NCI-H526 (cell line): ENCODE measurements at regions not wholly inside any gene's neighbourhood (a gene's known extent, or its start where the extent isn't known, plus 50 kb on each side); places are given as distances from the start of the nearest gene placed in this dataset.
"Not testable (repeated sequence)": the region's sequence is repeated elsewhere in the genome, so short reads cannot be mapped to it uniquely, and the experiment has no call there.

ENCODE experiments used
- DNase-seq, 2 experiments: peaks; one replicate each; lab custom pipeline; 2025; lab: John Stamatoyannopoulos, UW

DNA sequence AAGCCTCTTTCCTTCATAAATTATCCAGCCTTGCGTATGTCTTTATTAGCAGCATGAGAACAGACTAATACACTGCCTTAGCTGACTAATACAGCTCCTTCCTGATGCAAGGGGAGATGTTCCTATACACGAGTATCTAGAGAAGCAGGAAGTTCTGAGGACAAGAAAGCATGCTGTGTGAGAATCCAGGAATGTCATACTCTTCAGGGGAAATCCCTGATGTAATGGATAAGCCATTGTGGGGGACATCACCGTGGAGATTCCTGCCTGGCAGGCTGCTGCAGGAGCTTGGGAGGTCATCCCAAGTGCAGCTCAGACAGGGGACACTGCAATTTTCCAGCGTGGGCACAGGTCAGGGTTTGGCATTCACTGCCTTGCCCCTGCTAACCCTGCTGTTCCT is 476.9 kb downstream of the NR2F2 start:
- DNase-seq: no peak

DNA sequence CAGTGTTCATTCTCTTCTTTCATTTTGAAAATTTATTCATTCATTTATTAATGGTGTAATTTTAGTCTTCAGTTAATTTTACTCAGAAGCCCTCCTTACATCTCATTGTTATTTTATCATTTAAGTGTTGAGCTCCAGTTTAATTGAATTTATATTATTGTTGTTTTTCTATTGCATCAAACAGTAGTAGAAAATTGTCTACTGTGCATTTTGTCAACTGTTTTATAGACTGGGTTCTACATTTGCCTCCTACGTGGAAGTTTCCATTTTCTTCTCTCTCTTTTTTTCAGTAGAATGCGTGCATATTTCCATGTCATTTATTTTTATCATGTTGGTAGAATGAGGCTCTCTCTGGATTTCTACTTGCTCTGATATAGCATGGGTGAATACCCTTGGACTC is 487.4 kb downstream of the NR2F2 start:
- no peak for DNase-seq

DNA sequence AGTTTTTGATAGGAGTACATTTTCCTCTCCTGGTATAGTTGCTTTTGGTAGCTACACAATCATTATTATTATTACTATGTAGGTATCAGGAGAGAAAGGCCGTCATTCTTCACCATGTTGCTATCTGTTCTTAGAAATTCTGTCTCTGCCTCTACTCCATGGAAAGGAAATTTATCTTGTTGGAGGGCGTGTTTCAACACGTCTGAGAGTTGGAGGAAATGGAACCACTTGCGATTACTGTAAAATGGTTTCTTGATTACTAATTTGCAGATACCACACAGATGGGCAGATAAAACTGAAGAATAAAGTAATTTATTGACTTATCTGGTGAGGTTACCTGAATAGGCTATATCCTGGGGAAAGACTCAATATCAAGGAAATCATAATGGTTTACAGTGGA is 488.4 kb downstream of the NR2F2 start:
- no peak for DNase-seq

DNA sequence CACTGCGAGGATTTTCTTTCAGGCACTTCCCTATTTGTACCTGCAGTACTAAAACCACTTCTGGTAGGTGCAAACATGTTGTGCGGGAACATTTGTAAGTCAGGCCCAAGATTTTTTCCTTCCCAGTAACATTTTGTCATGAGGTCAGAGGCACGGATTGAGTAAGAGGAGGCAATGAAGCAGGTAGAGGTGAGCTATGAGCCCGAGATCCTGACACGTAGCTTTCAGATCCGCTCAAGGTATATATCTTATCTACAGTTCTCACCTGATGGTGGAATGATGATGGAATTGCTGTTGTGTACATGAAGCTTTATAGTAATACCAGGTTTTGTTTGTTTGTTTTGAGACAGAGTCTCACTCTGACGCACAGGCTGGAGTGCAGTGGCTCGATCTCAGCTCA is 497.5 kb downstream of the NR2F2 start:
- no peak for DNase-seq

DNA sequence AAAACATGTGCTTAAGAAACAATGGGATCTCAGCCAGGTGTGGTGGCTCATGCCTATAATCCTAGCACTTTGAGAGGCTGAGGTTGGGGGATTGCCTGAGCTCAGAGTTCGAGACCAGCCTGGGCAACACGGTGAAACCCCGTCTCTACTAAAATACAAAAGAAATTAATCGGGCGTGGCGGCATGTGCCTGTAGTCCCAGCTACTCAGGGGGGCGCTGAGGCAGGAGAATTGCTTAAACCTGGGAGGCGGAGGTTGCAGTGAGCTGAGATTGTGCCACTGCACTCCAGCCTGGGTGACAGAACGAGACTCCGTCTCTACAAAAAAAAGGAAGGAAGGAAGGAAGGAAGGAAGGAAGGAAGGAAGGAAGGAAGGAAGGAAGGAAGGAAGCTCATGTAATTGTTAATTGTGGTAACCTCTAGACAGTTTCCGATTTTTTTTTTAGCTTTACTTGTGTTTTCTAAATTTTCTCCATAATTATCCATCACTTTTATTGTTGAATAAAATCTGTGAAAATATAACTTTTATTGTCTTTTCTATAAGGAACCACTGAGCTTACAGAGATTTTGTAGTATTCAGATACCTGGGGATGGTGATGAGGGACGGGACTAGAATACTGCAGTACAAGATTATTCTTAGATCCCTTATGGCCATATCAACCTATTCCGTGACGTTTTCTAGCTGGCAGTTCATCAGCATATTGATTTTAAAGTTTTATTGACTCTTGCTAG is 506.9 kb downstream of the NR2F2 start:
- DNase-seq: no peak

DNA sequence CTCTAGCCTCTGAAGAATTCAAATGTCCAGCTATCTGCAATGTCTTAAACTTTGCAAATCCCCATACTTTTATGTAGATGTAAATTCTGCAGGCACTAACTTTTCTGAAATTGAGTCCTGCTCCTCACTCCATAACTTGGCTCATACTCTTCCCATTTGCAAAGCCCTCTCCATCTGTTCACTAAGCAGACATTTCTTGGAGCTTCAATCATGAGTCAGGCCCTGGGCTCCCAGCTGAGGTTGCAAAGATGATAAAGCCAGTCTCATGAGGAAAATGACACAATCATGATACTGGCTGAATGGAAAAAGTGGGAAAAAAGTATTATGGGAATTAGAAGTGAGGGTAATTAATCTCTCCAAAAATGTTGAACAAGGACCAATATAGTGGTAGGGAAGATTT is 507.6 kb downstream of the NR2F2 start:
- DNase-seq: no peak

DNA sequence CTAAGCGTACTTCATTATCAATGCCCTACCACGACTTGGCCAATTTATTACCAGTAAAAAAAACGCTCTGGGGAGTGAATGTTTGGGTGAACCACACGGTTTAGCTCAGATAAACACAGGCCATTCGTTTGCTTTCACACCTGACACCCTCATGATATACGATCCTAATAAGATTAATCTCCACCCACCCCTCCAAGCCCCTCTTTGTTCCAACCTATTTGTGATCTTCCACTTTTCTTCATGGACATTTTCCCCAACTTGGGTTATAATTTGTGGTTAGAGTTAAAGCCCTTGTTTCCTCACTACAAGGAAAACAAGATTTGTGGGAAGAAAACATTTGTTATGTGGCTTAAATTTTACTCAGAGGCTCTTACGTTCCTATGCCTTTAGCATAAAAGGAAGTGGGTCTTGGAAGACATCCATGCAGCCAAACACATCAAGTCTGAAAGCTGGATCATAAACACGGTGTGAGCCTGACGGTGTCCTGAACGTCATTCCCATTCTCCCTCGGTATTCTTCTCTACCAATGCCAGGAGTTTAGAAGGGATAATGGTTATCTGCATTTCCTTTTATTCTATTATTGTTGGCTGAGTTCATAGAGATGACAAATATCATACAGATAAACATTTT is 518.9 kb downstream of the NR2F2 start:
- DNase-seq: no peak

DNA sequence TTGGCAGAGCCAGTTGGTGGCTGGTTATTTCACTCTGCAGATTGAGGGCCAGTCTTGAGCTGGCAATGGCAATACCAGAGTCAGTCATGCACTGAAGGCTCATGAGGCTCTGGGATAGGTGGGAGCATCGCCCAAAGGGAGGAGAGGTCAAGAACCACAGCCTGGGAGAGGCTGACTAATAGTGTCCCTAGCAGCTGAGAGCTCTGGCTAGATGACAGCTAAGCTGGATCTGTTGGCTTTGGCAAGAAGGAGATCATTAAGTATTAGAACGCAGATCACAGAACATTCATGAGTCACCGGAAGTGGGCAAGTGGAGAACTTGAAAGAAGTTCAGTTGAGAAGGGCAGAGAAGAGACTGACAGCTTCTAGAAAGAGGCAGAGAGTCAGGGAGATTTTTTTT is 521.1 kb downstream of the NR2F2 start:
- no peak for DNase-seq

DNA sequence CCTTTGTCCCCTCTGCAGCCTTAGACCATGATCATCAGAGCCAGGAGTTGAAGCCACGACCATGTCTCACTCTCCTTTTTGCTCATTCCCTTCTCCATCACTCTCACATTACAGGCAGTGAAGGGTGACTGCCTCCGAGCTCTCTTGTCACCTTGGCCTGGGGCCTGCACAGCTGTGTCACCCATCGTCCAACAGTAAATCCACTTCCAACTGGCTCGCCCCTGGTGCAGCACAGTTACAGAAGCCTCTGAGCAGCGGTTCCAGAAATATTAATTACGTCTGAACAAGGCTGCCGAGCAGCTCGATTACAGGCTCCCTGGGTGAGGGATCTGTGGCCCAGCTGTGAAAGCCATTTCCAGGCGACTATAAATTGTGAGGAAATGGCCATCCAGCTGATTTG is 528.2 kb downstream of the NR2F2 start:
- DNase-seq: no peak

DNA sequence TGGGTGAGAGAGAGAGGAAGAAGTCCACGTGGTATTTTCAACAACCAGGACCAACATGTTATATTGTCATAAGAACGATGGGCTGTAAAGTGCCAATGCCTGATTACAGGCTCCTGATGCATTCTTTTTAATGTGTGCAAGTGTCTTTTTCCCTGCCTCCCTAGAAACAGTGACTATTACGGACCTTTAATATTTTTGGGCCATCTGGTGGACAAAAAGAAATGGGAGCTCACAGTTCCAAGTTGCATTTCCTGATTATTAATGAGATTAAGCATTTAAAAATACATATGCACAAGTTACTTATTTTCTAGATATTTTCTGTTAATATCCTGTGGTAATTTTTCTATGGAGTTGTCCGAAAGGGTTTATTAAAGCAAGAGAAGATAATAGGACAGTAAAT is 530.2 kb downstream of the NR2F2 start:
- DNase-seq: no peak

DNA sequence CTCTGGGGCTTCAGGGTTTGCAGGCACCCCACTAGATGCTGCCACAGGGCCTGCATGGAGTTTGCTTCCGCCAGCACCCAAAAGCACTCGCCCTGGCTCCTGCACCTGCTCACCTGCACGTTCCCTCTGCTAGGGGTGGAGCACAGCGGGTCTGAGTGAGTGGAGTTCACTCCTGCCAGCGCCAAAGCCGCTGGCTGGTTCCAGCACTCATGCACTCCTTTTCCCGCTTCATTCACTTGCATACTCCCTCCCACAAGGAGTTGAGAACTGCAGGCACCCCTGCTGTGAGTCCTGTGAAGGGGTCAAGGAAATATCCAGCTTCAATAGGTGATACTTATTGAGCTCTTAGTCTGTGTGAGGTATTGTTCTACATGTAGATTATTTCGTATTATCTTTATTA is 537.5 kb downstream of the NR2F2 start:
- DNase-seq: no peak

DNA sequence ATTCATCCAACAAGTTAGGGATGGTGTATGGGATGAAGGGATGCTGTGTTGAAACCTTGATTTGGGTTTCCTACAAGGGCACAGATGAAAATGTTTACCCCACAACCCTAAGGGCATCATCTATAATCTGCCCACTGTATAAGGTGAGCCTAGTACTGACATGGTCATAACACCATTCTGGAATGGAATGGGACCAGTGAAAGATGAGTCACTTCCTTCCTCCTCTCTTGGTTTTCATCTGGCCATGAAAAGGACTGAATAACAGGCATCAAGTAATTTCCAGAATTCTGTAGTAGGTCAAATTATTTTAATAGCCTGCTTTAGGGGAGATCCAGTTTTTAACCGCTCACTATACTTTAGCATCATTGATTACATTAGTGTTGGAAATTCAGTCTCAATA is 538.6 kb downstream of the NR2F2 start:
- DNase-seq: no peak

DNA sequence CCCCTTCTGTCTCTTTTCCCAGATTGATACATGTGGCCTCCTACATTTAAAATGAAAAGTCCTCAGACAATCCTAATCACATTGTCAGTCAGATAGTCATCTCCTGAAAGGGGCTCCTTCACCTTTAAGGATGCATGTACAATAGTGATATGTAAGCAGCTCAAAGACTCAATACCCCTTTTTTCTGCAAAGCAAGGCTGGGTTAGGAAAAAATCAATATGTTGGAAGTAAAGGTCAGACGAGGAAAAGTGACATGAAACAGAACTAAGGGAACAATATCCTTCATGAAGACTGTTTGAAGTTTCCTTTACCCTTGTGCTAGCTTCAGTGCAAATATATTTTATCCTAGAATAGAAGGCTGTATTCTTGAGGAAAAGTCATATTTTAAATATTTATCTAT is 539.3 kb downstream of the NR2F2 start:
- DNase-seq: no peak

DNA sequence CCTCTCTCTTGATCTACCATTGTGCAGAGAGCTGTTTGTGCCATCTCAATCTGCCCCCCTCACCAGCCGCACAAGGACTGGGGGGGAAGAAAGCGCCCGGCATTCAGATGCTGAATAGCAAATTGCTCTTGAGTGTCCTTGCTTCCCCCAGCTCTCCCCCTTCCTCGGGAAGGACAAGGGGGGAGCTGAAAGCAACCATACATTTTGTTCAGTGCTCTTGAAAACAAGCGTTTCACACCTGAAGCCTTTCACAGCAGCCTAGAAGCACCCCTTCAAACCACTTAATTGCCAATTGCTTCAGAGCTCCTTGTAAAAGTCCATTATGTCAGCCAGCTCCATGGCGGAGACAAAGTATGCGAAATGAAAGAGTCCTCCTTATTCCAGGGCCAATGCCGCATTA is 540.1 kb downstream of the NR2F2 start:
- no peak for DNase-seq

DNA sequence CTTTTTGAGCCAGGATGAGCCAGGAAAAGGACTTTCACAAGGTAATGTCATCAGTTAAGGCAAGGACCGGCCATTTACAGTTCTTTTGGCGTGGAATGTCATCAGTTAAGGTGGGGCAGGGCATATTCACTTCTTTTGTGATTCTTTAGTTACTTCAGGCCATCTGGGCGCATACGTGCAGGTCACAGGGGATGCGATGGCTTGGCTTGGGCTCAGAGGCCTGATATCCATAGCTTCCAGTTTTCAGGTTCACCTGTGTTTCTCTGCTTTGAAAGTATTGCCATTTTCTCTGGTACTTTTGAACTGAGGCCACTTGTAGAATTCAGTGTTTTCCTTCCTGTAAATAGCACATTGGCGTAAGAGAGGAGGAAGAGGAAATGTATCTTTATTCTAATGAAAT is 546.9 kb downstream of the NR2F2 start:
- not testable (repeated sequence) for DNase-seq

DNA sequence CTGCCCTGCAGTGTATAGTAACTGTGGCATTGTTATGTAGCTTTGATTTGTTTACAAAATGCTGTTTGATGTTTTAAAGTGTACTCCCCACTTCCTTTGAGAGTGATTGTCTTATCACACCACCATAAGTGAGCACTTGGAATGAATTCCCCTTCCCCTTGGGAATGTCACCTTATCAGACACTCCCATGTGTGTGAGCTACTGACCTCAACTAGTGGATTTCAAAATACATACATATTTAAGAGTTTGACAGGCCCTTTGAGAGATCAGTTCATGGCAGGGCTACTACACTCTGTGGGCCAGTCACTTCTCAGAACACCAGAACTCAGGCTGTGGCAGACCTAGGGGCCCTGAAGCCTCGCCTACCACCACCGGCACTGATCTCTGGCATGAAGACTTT is 547.6 kb downstream of the NR2F2 start:
- DNase-seq: no peak

DNA sequence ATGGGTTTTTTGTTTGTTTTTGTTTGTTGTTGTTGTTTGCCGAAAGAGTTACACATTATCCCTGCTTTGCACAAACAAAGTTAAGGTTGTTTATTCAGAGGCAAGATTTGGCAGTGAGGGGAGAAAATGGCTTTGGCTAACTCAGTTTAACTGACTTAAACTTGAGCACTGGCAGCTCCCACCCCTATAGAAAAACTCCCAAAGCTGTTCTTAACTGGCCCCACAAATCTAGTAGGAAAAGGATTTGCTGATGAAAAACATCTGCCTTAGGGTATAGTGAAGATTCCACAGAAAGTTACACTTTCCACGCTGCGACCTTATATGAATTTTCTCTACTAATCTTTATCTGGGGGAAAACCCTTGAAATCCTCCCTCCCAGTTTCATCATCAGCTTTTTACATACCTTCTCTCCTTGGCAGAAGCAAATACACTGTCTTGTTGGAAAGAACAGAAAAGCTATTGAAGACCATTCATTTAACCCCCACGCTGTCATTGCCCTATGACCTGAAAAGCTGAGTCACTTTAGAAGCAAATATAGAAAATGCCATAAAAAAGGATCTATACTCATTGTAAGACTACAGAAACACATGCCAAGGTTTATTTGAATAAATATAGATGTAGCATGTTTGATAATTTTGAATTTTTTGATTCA is 551.7 kb downstream of the NR2F2 start:
- no peak for DNase-seq

DNA sequence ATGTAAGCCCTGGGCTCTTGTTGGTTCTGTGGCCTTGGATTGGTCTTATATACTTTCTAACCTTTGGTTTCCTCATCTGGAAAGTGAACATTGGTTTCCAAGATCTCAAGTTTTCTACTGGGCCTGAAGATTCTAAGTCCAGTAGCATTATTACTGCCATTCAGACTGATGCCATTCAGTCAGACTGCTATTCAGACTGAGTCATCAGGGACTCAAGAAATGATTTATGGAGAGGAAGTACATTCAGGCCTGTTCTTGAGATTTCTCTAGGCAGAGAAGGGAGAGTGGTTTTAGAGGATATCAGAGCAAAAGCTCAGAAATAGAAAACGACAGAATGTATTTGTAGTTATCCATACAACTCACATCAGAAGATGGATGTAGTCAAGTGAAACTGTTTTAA is 557.2 kb downstream of the NR2F2 start:
- no peak for DNase-seq

DNA sequence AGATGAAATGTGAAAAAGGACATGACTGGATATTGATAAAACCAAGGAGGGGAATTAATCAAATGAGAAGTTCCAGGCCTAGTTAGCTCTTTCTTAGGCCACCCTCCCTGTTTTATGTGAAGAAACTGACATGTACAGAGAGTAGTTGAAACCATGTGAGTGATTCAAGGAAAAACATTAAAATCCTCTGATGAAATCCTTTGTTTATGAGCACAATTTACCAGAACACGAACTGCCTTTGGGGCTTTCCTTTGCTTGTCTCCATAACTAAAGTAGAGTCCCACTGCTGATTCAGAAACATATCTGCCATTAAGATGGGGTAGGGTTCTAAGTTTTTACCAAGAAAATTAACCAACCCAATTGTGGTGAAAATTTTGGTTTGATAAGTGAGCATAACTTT is 558.3 kb downstream of the NR2F2 start:
- no peak for DNase-seq

DNA sequence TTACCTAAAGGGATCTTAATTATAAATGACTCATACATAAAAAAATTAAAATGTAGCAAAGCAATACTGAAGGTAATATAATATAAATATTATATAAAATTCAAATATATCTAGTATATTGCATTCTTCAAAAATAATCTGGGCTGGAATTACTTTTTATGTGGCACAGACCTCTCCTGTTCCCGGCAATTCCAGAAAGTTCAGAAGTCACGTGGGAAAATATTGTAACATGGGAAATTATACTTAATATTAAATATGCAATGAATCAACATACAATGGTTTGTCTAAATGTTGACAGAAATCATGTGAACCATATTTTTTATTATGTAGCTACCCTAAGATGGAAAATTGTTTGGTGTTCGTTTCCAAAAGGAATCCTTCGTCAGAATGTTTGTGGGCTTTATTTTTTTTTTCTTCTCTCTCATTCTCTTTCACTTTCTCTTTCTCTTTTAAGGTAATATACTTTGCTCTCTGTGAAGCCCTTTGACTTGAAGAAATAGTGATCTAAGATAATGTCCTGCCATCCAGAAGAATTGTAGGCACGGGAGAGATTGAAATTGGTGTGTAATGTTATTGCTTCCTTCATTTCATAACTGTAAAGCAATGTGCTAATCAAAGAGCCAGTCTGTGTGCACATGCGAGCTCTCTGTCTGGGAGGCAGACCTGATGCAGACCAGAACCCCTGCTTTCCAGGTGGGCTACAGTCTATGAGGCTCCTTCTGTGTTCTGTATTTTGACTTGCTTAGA is 559.4 kb downstream of the NR2F2 start:
- no peak for DNase-seq

DNA sequence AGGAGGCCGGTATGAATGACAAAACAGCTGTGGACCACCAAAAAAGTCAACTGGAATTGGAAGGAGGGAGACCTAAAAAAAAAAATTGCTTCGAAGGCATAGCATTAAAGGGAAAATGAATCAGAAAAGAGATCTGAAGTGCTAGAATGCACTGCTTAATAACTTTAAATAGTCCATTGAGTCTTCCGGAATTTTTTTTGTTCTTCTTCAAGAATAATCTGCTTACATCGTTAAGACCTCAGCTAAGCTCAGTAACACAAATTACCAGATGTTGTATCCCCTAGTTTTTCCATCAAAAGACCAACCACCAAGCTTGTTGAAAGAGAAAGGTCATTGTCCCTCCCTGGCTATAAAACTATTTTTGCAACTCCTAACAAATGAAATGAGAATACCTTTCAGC is 560.5 kb downstream of the NR2F2 start:
- no peak for DNase-seq

DNA sequence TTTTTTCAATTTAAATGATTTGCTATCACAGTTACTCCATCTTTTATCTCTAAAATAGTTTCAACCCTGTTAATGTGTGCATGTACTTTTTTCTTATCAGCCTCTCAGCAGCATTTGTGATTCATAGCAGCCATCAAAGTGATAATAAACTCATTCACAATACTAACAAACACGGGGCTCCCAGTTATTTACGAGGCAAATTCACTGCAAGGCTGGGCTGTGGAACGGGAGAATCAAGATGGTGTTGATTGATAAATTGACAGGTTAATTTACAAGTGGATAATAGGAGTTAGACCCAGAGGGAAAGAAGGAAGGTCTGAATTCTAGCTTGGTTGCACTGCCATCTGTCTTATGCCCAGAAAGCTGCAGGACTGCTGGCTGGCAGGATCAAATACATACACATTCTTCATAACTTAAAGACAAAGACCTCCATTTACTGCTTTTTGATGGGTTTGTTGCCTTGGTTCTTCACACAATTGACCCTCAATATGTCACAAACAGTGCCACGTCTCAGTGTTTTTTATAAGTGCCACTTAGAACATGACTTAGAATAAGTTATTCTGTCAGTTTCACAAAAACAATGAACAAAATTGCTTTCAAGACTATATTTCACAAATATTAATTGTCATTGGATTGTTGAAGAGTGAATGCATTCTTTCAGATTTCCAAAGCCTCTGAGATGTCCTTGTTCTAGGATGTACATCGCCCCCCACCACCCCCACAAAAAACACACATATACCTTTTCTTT is 562.8 kb downstream of the NR2F2 start:
- DNase-seq: peak; percentile 4 to 53
